ENCODE measurements at regions not wholly inside any gene's neighbourhood (a gene's known extent, or its start where the extent isn't known, plus 50 kb on each side); places are given as distances from the start of the nearest gene placed in this dataset.
A peak's percentile ranks its signal among the peaks of the same experiment; 100 is the strongest.

DNA sequence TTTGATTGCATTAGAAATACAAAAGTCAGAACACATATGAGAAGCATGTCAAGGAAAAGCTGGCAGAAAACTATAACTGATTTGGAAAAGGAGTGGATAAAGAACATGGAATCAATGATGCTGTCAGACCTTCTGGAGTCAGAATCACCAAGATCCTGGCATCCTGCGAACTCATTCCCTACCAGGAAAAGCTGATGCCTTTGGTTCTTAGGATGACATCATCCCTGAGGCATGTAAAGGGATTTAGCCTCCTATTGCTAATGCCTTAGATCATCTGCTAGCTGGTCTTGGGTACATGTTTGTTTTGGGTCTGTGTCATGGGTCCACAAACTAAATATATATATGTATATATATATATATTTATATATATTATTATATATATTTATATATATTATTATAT is 680.7 kb downstream of the EPHA4 start:
- no peak overlapping the region for H2BK12ac ChIP-seq (ENCODE audit: low read length in 2 of 2)
- no peak overlapping the region for H3K23ac ChIP-seq (ENCODE audit: low read length in 2 of 2)
- H3K79me1 ChIP-seq (replicated peaks; ENCODE audit: low read length, poor library complexity, severe bottlenecking): no peaks in the 10 kb centered on the region
- peak; percentile 77 for DNase-seq
- H3K27ac ChIP-seq (ENCODE audit: low read length, poor library complexity, severe bottlenecking): no peak overlapping the region
- H3K27me3 ChIP-seq (ENCODE audit: control insufficient read depth in 1 of 2, insufficient read depth in 1 of 2, low read length in 2 of 2): no peaks in the 10 kb centered on the region
- 63% methylated on average over 1 of the region's 1 CpG for WGBS
- no peak overlapping the region for H3K18ac ChIP-seq (ENCODE audit: low read depth in 1 of 2, low read length in 2 of 2)
- no peak overlapping the region for H2BK15ac ChIP-seq (ENCODE audit: low read depth, poor library complexity, severe bottlenecking)
- H4K91ac ChIP-seq (ENCODE audit: low read length): no peak overlapping the region
- H3K4me2 ChIP-seq (ENCODE audit: low read length, poor library complexity, severe bottlenecking): no peak overlapping the region
- no peak overlapping the region for H3K14ac ChIP-seq (ENCODE audit: low read length in 2 of 2)
- no peaks in the 10 kb centered on the region for H3K9me3 ChIP-seq (ENCODE audit: control insufficient read depth, low read length)
- H3K9ac ChIP-seq (ENCODE audit: low read length): no peak overlapping the region
- no peak overlapping the region for H2AFZ ChIP-seq (ENCODE audit: low read depth, low read length)
- peaks cover 3% of the 10 kb centered on the region for H3K4me1 ChIP-seq (ENCODE audit: control insufficient read depth, insufficient read depth, low read depth, low read length)
- H2AK5ac ChIP-seq (ENCODE audit: low read length, severe bottlenecking): no peak overlapping the region
- H2BK5ac ChIP-seq (ENCODE audit: low read depth, low read length, poor library complexity, severe bottlenecking): no peak overlapping the region
- H3K4me3 ChIP-seq (ENCODE audit: insufficient read depth in 1 of 2, low read depth in 1 of 2, low read length in 2 of 2): no peak overlapping the region
- no peak overlapping the region for H4K8ac ChIP-seq (ENCODE audit: low read length)
- no peak overlapping the region for H3K4ac ChIP-seq (ENCODE audit: low read depth in 1 of 2, low read length in 2 of 2)
- H2BK120ac ChIP-seq (ENCODE audit: low read depth, low read length): no peak overlapping the region
- H3K36me3 ChIP-seq (ENCODE audit: control insufficient read depth in 1 of 2, insufficient read depth in 2 of 2, low read depth in 1 of 2, low read length in 2 of 2): no peaks in the 10 kb centered on the region

DNA sequence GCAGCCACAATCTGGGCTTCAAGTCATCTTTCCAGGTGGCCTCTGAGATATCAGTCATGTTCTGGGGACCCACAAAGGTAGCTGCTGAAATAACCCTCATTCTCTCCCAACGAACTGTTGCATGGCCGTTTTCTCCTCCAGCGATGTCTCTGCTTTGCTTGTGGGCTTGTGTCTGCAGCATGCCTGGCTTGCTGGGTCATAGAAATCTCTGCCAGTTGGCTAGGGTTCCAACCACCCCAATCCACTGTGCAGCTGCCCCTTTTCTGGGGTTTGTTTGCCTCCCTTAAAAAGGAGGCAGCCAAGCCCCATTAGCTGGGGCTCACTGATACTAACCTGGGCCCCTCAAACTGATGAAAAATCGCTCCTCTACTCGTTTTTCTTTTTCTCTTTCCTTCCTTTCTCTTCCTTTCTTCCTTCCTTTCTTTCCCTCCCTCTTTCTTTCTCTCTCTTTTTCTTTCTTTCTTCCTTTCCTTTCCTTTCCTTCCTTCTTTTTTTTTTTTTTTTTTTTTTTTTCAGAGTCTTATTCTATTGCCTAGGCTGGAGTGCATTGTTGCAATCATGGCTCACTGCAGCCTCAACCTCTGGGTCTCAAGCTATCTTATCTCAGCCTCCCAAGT is 680.0 kb downstream of the EPHA4 start:
- H3K27me3 ChIP-seq (ENCODE audit: control insufficient read depth in 1 of 2, insufficient read depth in 1 of 2, low read length in 2 of 2): no peaks in the 10 kb centered on the region
- H3K9me3 ChIP-seq (ENCODE audit: control insufficient read depth, low read length): no peaks in the 10 kb centered on the region
- no peak overlapping the region for H3K14ac ChIP-seq (ENCODE audit: low read length in 2 of 2)
- peak overlapping the region; percentile 10 to 14 for H2BK12ac ChIP-seq (ENCODE audit: low read length in 2 of 2)
- no peaks in the 10 kb centered on the region for H3K79me1 ChIP-seq (replicated peaks; ENCODE audit: low read length, poor library complexity, severe bottlenecking)
- WGBS: 88% methylated on average over 5 of the region's 5 CpGs
- H2BK5ac ChIP-seq (ENCODE audit: low read depth, low read length, poor library complexity, severe bottlenecking): no peak overlapping the region
- no peaks in the 10 kb centered on the region for H3K36me3 ChIP-seq (ENCODE audit: control insufficient read depth in 1 of 2, insufficient read depth in 2 of 2, low read depth in 1 of 2, low read length in 2 of 2)
- no peak overlapping the region for H3K18ac ChIP-seq (ENCODE audit: low read depth in 1 of 2, low read length in 2 of 2)
- peak overlapping the region; percentile 19 for H2BK15ac ChIP-seq (ENCODE audit: low read depth, poor library complexity, severe bottlenecking)
- peak overlapping the region; percentile 17 for H4K8ac ChIP-seq (ENCODE audit: low read length)
- H4K91ac ChIP-seq (ENCODE audit: low read length): no peak overlapping the region
- no peak overlapping the region for H3K4ac ChIP-seq (ENCODE audit: low read depth in 1 of 2, low read length in 2 of 2)
- peaks cover 3% of the 10 kb centered on the region for H3K4me1 ChIP-seq (ENCODE audit: control insufficient read depth, insufficient read depth, low read depth, low read length)
- no peak overlapping the region for H3K27ac ChIP-seq (ENCODE audit: low read length, poor library complexity, severe bottlenecking)
- no peak overlapping the region for H3K23ac ChIP-seq (ENCODE audit: low read length in 2 of 2)
- no peak overlapping the region for H3K9ac ChIP-seq (ENCODE audit: low read length)
- no peak overlapping the region for H3K4me2 ChIP-seq (ENCODE audit: low read length, poor library complexity, severe bottlenecking)
- no peak overlapping the region for H2BK120ac ChIP-seq (ENCODE audit: low read depth, low read length)
- no peak overlapping the region for H2AFZ ChIP-seq (ENCODE audit: low read depth, low read length)
- no peak for DNase-seq
- H3K4me3 ChIP-seq (ENCODE audit: insufficient read depth in 1 of 2, low read depth in 1 of 2, low read length in 2 of 2): no peak overlapping the region
- H2AK5ac ChIP-seq (ENCODE audit: low read length, severe bottlenecking): peak overlapping the region; percentile 16

DNA sequence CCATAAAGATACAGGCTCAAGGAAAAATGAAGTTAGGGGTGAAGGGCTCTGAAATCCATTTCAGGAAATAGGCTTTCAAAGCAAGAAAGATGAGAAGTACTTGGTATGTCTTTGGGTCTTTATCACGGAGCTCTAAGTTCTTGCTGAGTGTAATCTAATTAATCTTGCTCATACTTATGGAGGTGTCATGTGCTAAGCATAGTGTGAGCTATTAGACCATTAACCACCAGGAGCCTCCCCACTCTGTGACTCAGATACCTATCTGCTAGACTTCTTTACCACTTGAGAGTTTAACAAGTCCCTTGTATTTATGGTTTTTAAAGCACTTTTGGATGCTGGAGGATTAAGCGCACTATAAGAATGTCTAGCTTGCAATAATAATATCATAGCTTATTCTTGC is 678.7 kb downstream of the EPHA4 start:
- no peak overlapping the region for H2BK120ac ChIP-seq (ENCODE audit: low read depth, low read length)
- H3K4me1 ChIP-seq (ENCODE audit: control insufficient read depth, insufficient read depth, low read depth, low read length): peaks cover 5% of the 10 kb centered on the region
- H4K91ac ChIP-seq (ENCODE audit: low read length): no peak overlapping the region
- no peak overlapping the region for H3K4me2 ChIP-seq (ENCODE audit: low read length, poor library complexity, severe bottlenecking)
- no peak overlapping the region for H3K4ac ChIP-seq (ENCODE audit: low read depth in 1 of 2, low read length in 2 of 2)
- H3K79me1 ChIP-seq (replicated peaks; ENCODE audit: low read length, poor library complexity, severe bottlenecking): no peaks in the 10 kb centered on the region
- no peak overlapping the region for H3K9ac ChIP-seq (ENCODE audit: low read length)
- H2BK15ac ChIP-seq (ENCODE audit: low read depth, poor library complexity, severe bottlenecking): no peak overlapping the region
- H3K9me3 ChIP-seq (ENCODE audit: control insufficient read depth, low read length): no peaks in the 10 kb centered on the region
- WGBS: 100% methylated on average over 1 of the region's 2 CpGs
- H2BK5ac ChIP-seq (ENCODE audit: low read depth, low read length, poor library complexity, severe bottlenecking): no peak overlapping the region
- H2BK12ac ChIP-seq (ENCODE audit: low read length in 2 of 2): no peak overlapping the region
- no peak overlapping the region for H3K23ac ChIP-seq (ENCODE audit: low read length in 2 of 2)
- H3K27me3 ChIP-seq (ENCODE audit: control insufficient read depth in 1 of 2, insufficient read depth in 1 of 2, low read length in 2 of 2): no peaks in the 10 kb centered on the region
- H3K18ac ChIP-seq (ENCODE audit: low read depth in 1 of 2, low read length in 2 of 2): no peak overlapping the region
- H2AK5ac ChIP-seq (ENCODE audit: low read length, severe bottlenecking): no peak overlapping the region
- H3K36me3 ChIP-seq (ENCODE audit: control insufficient read depth in 1 of 2, insufficient read depth in 2 of 2, low read depth in 1 of 2, low read length in 2 of 2): no peaks in the 10 kb centered on the region
- H4K8ac ChIP-seq (ENCODE audit: low read length): no peak overlapping the region
- no peak overlapping the region for H2AFZ ChIP-seq (ENCODE audit: low read depth, low read length)
- no peak overlapping the region for H3K27ac ChIP-seq (ENCODE audit: low read length, poor library complexity, severe bottlenecking)
- no peak overlapping the region for H3K14ac ChIP-seq (ENCODE audit: low read length in 2 of 2)
- H3K4me3 ChIP-seq (ENCODE audit: insufficient read depth in 1 of 2, low read depth in 1 of 2, low read length in 2 of 2): no peak overlapping the region
- peak; percentile 38 for DNase-seq

DNA sequence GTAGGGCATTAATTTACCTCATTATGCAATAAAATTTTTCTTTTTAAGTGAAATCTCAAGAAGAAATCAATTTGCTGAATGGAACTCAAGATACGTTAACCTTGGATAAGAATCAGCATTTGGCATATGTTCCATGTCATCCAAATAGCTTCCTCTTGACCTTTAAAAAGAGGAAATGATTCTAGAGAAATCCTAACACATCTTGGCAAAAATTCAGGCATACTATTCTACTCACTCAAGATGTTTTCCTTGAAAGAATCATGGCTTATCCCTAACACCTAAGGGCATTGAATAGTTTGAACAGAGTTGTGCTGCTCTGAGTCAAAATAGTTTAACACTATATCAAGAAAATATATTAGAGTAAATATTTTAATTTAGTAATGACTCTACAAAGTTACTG is 678.0 kb downstream of the EPHA4 start:
- Histone ChIP-seq H3K18ac (ENCODE audit: low read depth in 1 of 2, low read length in 2 of 2) (no peak overlapping the region), H3K4me1 (ENCODE audit: control insufficient read depth, insufficient read depth, low read depth, low read length) (peaks cover 5% of the 10 kb centered on the region), H3K23ac (ENCODE audit: low read length in 2 of 2) (no peak overlapping the region), H3K9me3 (ENCODE audit: control insufficient read depth, low read length) (no peaks in the 10 kb centered on the region), H2BK12ac (ENCODE audit: low read length in 2 of 2) (no peak overlapping the region), H3K79me1 (replicated peaks; ENCODE audit: low read length, poor library complexity, severe bottlenecking) (no peaks in the 10 kb centered on the region), H2BK5ac (ENCODE audit: low read depth, low read length, poor library complexity, severe bottlenecking) (no peak overlapping the region), H3K4me2 (ENCODE audit: low read length, poor library complexity, severe bottlenecking) (no peak overlapping the region), H2BK15ac (ENCODE audit: low read depth, poor library complexity, severe bottlenecking) (no peak overlapping the region), H3K36me3 (ENCODE audit: control insufficient read depth in 1 of 2, insufficient read depth in 2 of 2, low read depth in 1 of 2, low read length in 2 of 2) (no peaks in the 10 kb centered on the region), H3K27me3 (ENCODE audit: control insufficient read depth in 1 of 2, insufficient read depth in 1 of 2, low read length in 2 of 2) (no peaks in the 10 kb centered on the region), H3K9ac (ENCODE audit: low read length) (no peak overlapping the region), H3K27ac (ENCODE audit: low read length, poor library complexity, severe bottlenecking) (no peak overlapping the region), H2AK5ac (ENCODE audit: low read length, severe bottlenecking) (no peak overlapping the region), H2BK120ac (ENCODE audit: low read depth, low read length) (no peak overlapping the region), H4K8ac (ENCODE audit: low read length) (no peak overlapping the region), H3K4me3 (ENCODE audit: insufficient read depth in 1 of 2, low read depth in 1 of 2, low read length in 2 of 2) (no peak overlapping the region), H3K14ac (ENCODE audit: low read length in 2 of 2) (no peak overlapping the region), H2AFZ (ENCODE audit: low read depth, low read length) (no peak overlapping the region), H3K4ac (ENCODE audit: low read depth in 1 of 2, low read length in 2 of 2) (no peak overlapping the region), H4K91ac (ENCODE audit: low read length) (no peak overlapping the region)
- WGBS: no CpG with 5 or more reads among the region's 1 CpG
- DNase-seq: no peak

Measured in mesenchymal stem cell (in vitro differentiated cells and primary cell).